CD4-positive, alpha-beta T cell treated with Interleukin-2 at 100 ng/mL for 4 hours (primary cell): ENCODE measurements at regions not wholly inside any gene's neighbourhood (a gene's known extent, or its start where the extent isn't known, plus 50 kb on each side); places are given as distances from the start of the nearest gene placed in this dataset.

ENCODE experiments used
- DNase-seq: peaks from one replicate; pipeline ENCODE4 v3.0.0-alpha.2; 2020; ENCODE audit warnings: low spot score

GRCh38 chr7:112594397-112594796 is 113.6 kb downstream of the LSMEM1 start:
- no peak for DNase-seq

- no peak for DNase-seq
Observed at GRCh38 chr7:112596260-112596659, 115.5 kb downstream of the LSMEM1 start.

- no peak for DNase-seq
Observed at GRCh38 chr7:112596981-112597380, 116.2 kb downstream of the LSMEM1 start.

GRCh38 chr7:112603673-112604072 is 122.9 kb downstream of the LSMEM1 start:
- no peak for DNase-seq

GRCh38 chr7:112610636-112611035 is 129.8 kb downstream of the LSMEM1 start:
- DNase-seq, result no peak

- no peak for DNase-seq
Observed at GRCh38 chr7:112615701-112616100, 134.9 kb downstream of the LSMEM1 start.

GRCh38 chr7:112616295-112616694 is 135.5 kb downstream of the LSMEM1 start:
- no peak for DNase-seq

GRCh38 chr7:112619343-112619742 is 138.6 kb downstream of the LSMEM1 start:
- no peak for DNase-seq

GRCh38 chr7:112622159-112622715 is 141.4 kb downstream of the LSMEM1 start:
- no peak for DNase-seq

GRCh38 chr7:112624416-112624815 is 143.6 kb downstream of the LSMEM1 start:
- no peak for DNase-seq

- DNase-seq, result no peak
Observed at GRCh38 chr7:112630565-112630964, 149.8 kb downstream of the LSMEM1 start.

GRCh38 chr7:112634107-112634506 is 153.3 kb downstream of the LSMEM1 start:
- DNase-seq, result no peak

GRCh38 chr7:112635742-112636141 is 154.5 kb downstream of the TMEM168 start:
- no peak for DNase-seq

- DNase-seq, result no peak
Observed at GRCh38 chr7:112638675-112639400, 151.4 kb downstream of the TMEM168 start.

- DNase-seq, result no peak
Observed at GRCh38 chr7:112640685-112641084, 149.5 kb downstream of the TMEM168 start.

GRCh38 chr7:112646783-112647182 is 143.4 kb downstream of the TMEM168 start:
- no peak for DNase-seq

GRCh38 chr7:112648781-112649180 is 141.4 kb downstream of the TMEM168 start:
- no peak for DNase-seq

- DNase-seq, result no peak
Observed at GRCh38 chr7:112649560-112649959, 140.6 kb downstream of the TMEM168 start.

GRCh38 chr7:112654322-112655216 is 135.6 kb downstream of the TMEM168 start:
- no peak for DNase-seq

- no peak for DNase-seq
Observed at GRCh38 chr7:112665709-112666108, 124.5 kb downstream of the TMEM168 start.

GRCh38 chr7:112668561-112668960 is 121.6 kb downstream of the TMEM168 start:
- DNase-seq, result no peak

GRCh38 chr7:112669306-112669705 is 120.9 kb downstream of the TMEM168 start:
- DNase-seq, result no peak

- no peak for DNase-seq
Observed at GRCh38 chr7:112670193-112670592, 120.0 kb downstream of the TMEM168 start.
